Spleen (tissue), 7 donors: ENCODE measurements at regions not wholly inside any gene's neighbourhood (a gene's known extent, or its start where the extent isn't known, plus 50 kb on each side); places are given as distances from the start of the nearest gene placed in this dataset.

Experiments
- CTCF ChIP-seq, 11 experiments: fragments of 200-600 bp in 7 of 11; fragments of 450-650 bp in 4 of 11; sonication (generic) in 4 of 11; IDR thresholded peaks in 8 of 11; conservative IDR thresholded peaks in 3 of 11; 1 replicate in 7 of 11; 2 replicates in 4 of 11; pipeline versions ENCODE4 v1.4.0 to v1.8.0; 2016 to 2021; ENCODE audit warnings: antibody characterized with exemption in 11 of 11, inconsistent platforms in 4 of 11, mild to moderate bottlenecking in 1 of 11
- POLR2A ChIP-seq, 3 donors: fragments of 450-650 bp; IDR thresholded peaks; one replicate each; pipeline ENCODE4 v1.5.1; 2017; ENCODE audit warnings: antibody characterized with exemption in 3 of 3, mild to moderate bottlenecking in 1 of 3
- donor health status: DM: no; HTN: no; CAD: no; lungs with moderate emphysema.
- donor health status: DM: no; HTN: no; CAD: no.
- donor health status: DM: no; HTN: no; CAD: no.

- no peak for TF ChIP-seq CTCF (IDR thresholded peaks at IDR 0.05 in 8 of 11, conservative IDR thresholded peaks at IDR 0.05 in 3 of 11)
- TF ChIP-seq POLR2A (IDR thresholded peaks at IDR 0.05): no peak
Observed at GRCh38 chr7:50940621-50941020, 157.9 kb upstream of the GRB10 start.
